ENCODE measurements at regions not wholly inside any gene's neighbourhood (a gene's known extent, or its start where the extent isn't known, plus 50 kb on each side); places are given as distances from the start of the nearest gene placed in this dataset.

- H3K4me3 Mint-ChIP-seq: no peak overlapping the region
- H3K27me3 ChIP-seq (ENCODE audit: control insufficient read depth, insufficient read depth, low read length, poor library complexity, severe bottlenecking): peaks cover 40% of the 10 kb centered on the region
- H3K27me3 Mint-ChIP-seq (ENCODE audit: insufficient read depth): peaks cover 10% of the 10 kb centered on the region
- no peaks in the 10 kb centered on the region for H3K9me3 Mint-ChIP-seq
- DNase-seq: peak; percentile 93
- no peaks in the 10 kb centered on the region for H3K36me3 Mint-ChIP-seq (ENCODE audit: low read depth)
- no peak overlapping the region for H3K9ac ChIP-seq (ENCODE audit: extremely low read depth, low read length, poor library complexity, severe bottlenecking)
- no peak overlapping the region for H3K27ac ChIP-seq (ENCODE audit: low read depth, low read length)
- TF ChIP-seq, protein P1, sequence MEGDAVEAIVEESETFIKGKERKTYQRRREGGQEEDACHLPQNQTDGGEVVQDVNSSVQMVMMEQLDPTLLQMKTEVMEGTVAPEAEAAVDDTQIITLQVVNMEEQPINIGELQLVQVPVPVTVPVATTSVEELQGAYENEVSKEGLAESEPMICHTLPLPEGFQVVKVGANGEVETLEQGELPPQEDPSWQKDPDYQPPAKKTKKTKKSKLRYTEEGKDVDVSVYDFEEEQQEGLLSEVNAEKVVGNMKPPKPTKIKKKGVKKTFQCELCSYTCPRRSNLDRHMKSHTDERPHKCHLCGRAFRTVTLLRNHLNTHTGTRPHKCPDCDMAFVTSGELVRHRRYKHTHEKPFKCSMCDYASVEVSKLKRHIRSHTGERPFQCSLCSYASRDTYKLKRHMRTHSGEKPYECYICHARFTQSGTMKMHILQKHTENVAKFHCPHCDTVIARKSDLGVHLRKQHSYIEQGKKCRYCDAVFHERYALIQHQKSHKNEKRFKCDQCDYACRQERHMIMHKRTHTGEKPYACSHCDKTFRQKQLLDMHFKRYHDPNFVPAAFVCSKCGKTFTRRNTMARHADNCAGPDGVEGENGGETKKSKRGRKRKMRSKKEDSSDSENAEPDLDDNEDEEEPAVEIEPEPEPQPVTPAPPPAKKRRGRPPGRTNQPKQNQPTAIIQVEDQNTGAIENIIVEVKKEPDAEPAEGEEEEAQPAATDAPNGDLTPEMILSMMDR (conservative IDR thresholded peaks at IDR 0.05): peak; percentile 96
- WGBS, 2 experiments (ENCODE audit: insufficient coverage in 1 of 2, insufficient read length in 1 of 2): 47 to 66% methylated on average over 7 of the region's 7 CpGs
- no peaks in the 10 kb centered on the region for H3K9me3 ChIP-seq (ENCODE audit: control insufficient read depth, low read length)
- no peaks in the 10 kb centered on the region for H3K36me3 ChIP-seq (ENCODE audit: control insufficient read depth, insufficient read depth, low read length)
- no peak overlapping the region for H3K4me3 ChIP-seq (ENCODE audit: low read length)
- no peaks in the 10 kb centered on the region for H3K4me1 ChIP-seq (ENCODE audit: control insufficient read depth, insufficient read depth, low read length)
- H3K27ac Mint-ChIP-seq: no peak overlapping the region
- peaks cover 5% of the 10 kb centered on the region for H3K4me1 Mint-ChIP-seq
Measured at GRCh38 chr14:65961004-65961403, 525.2 kb upstream of the CCDC196 start.

DNA sequence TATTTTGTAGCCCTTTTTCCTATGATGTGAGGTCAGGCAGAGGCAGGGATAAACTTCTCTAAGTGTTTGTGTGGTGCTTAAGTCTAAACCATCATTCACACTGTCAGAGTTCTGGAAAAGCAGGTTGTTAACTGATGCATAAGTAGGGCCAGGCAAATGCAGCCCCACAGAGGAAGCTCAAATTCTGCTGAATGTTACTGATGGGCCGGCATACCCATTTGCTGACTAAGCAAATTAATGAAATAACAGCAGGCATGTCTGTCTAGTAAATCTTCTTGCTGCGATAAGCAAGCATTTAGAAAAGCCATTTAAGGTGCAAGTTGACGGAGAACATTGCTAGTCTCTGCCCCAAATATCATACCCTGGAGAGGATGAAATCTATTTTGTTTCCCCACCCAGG, 523.2 kb upstream of the CCDC196 start:
- DNase-seq: no peak
- no peak overlapping the region for H3K9ac ChIP-seq (ENCODE audit: extremely low read depth, low read length, poor library complexity, severe bottlenecking)
- H3K27me3 ChIP-seq (ENCODE audit: control insufficient read depth, insufficient read depth, low read length, poor library complexity, severe bottlenecking): peaks cover 40% of the 10 kb centered on the region
- WGBS, 2 experiments (ENCODE audit: insufficient coverage in 1 of 2, insufficient read length in 1 of 2): 85 to 88% methylated on average over 3 of the region's 3 CpGs
- no peaks in the 10 kb centered on the region for H3K9me3 ChIP-seq (ENCODE audit: control insufficient read depth, low read length)
- Mint-ChIP-seq H3K36me3 (ENCODE audit: low read depth) (no peaks in the 10 kb centered on the region), H3K27me3 (ENCODE audit: insufficient read depth) (peaks cover 12% of the 10 kb centered on the region), H3K4me1 (peaks cover 5% of the 10 kb centered on the region), H3K9me3 (no peaks in the 10 kb centered on the region), H3K27ac (no peak overlapping the region), H3K4me3 (no peak overlapping the region)
- TF ChIP-seq, protein P1 (conservative IDR thresholded peaks at IDR 0.05): no peak
- no peak overlapping the region for H3K4me3 ChIP-seq (ENCODE audit: low read length)
- no peaks in the 10 kb centered on the region for H3K36me3 ChIP-seq (ENCODE audit: control insufficient read depth, insufficient read depth, low read length)
- H3K27ac ChIP-seq (ENCODE audit: low read depth, low read length): no peak overlapping the region
- no peaks in the 10 kb centered on the region for H3K4me1 ChIP-seq (ENCODE audit: control insufficient read depth, insufficient read depth, low read length)

DNA sequence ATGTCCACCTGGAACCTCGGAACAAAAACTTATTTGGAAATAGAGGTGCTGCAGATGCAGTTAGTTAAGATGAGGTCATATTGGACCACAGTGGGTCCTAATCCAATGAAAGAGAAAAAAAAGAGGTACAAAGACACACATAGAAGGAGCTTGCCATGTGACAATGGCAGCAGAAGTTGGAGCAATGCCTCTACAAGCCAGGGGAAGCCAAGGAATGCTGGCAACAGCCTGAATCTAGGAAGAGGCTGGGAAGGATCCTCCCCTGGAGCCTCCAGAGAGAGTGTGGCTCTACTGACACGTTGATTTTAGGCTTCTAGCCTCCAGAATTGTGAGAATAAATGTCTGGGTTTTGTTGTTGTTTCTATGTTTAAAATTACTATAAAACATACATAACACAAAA, 521.8 kb upstream of the CCDC196 start:
- no peak for DNase-seq
- TF ChIP-seq, protein P1 (conservative IDR thresholded peaks at IDR 0.05): no peak
- H3K9ac ChIP-seq (ENCODE audit: extremely low read depth, low read length, poor library complexity, severe bottlenecking): no peak overlapping the region
- no peaks in the 10 kb centered on the region for H3K36me3 Mint-ChIP-seq (ENCODE audit: low read depth)
- no peak overlapping the region for H3K4me3 ChIP-seq (ENCODE audit: low read length)
- no peaks in the 10 kb centered on the region for H3K36me3 ChIP-seq (ENCODE audit: control insufficient read depth, insufficient read depth, low read length)
- H3K27me3 ChIP-seq (ENCODE audit: control insufficient read depth, insufficient read depth, low read length, poor library complexity, severe bottlenecking): peaks cover 40% of the 10 kb centered on the region
- no peak overlapping the region for H3K27ac ChIP-seq (ENCODE audit: low read depth, low read length)
- H3K9me3 Mint-ChIP-seq: no peaks in the 10 kb centered on the region
- 97% methylated on average over 2 of the region's 2 CpGs; no CpG with 5 or more reads in 1 of the 2 experiments for WGBS, 2 experiments (ENCODE audit: insufficient coverage in 1 of 2, insufficient read length in 1 of 2)
- H3K4me1 ChIP-seq (ENCODE audit: control insufficient read depth, insufficient read depth, low read length): no peaks in the 10 kb centered on the region
- H3K27me3 Mint-ChIP-seq (ENCODE audit: insufficient read depth): peaks cover 16% of the 10 kb centered on the region
- peaks cover 5% of the 10 kb centered on the region for H3K4me1 Mint-ChIP-seq
- H3K9me3 ChIP-seq (ENCODE audit: control insufficient read depth, low read length): no peaks in the 10 kb centered on the region
- no peak overlapping the region for H3K27ac Mint-ChIP-seq
- no peak overlapping the region for H3K4me3 Mint-ChIP-seq

Data from endodermal cell (in vitro differentiated cells).